ENCODE measurements at regions not wholly inside any gene's neighbourhood (a gene's known extent, or its start where the extent isn't known, plus 50 kb on each side); places are given as distances from the start of the nearest gene placed in this dataset.

- intact Hi-C loops (cut with DNase I) = no loop called here
- peak in 1 of 42 donors; percentile 12 for DNase-seq
Observed at GRCh38 chr2:239905884-239906654, 119.1 kb downstream of the NDUFA10 start.

- DNase-seq = peak in 2 of 42 donors; percentile 6 to 13
- intact Hi-C loops (cut with DNase I) = no loop called here
Observed at GRCh38 chr2:239905306-239905705, 119.8 kb downstream of the NDUFA10 start.

- intact Hi-C loops (cut with DNase I) = no loop called here
- peak in 2 of 42 donors; percentile 14 to 18 for DNase-seq
Observed at GRCh38 chr2:239904496-239904895, 120.6 kb downstream of the NDUFA10 start.

- DNase-seq = peak in 6 of 42 donors; percentile 4 to 25 (median 20)
- intact Hi-C loops (cut with DNase I) = no loop called here
Observed at GRCh38 chr2:239903803-239904202, 121.3 kb downstream of the NDUFA10 start.

GRCh38 chr2:239903210-239903609 is 121.9 kb downstream of the NDUFA10 start:
- DNase-seq = peak in 2 of 42 donors; percentile 8 to 13
- intact Hi-C loops (cut with DNase I) = no loop called here

GRCh38 chr2:239902749-239903201 is 122.4 kb downstream of the NDUFA10 start:
- intact Hi-C loops (cut with DNase I) = no loop called here
- DNase-seq = peak in 3 of 42 donors; percentile 16 to 38 (median 23)

GRCh38 chr2:239898292-239898925 is 126.7 kb downstream of the NDUFA10 start:
- DNase-seq = peak in 8 of 42 donors; percentile 0 to 19 (median 9)
- intact Hi-C loops (cut with DNase I) = no loop called here

GRCh38 chr2:239897596-239898235 is 127.4 kb downstream of the NDUFA10 start:
- DNase-seq = peak in 6 of 42 donors; percentile 6 to 29 (median 19)
- intact Hi-C loops (cut with DNase I) = no loop called here

- intact Hi-C loops (cut with DNase I) = no loop called here
- DNase-seq = peak in 6 of 42 donors; percentile 7 to 35 (median 30)
Observed at GRCh38 chr2:239896075-239896474, 129.1 kb downstream of the NDUFA10 start.

- intact Hi-C loops (cut with DNase I) = no loop called here
- peak in 7 of 42 donors; percentile 3 to 39 (median 11) for DNase-seq
Observed at GRCh38 chr2:239895669-239896068, 129.5 kb downstream of the NDUFA10 start.

GRCh38 chr2:239895116-239895515 is 130.0 kb downstream of the NDUFA10 start:
- peak in 6 of 42 donors; percentile 0 to 15 (median 6) for DNase-seq
- intact Hi-C loops (cut with DNase I) = no loop called here

GRCh38 chr2:239894276-239894675 is 130.9 kb downstream of the NDUFA10 start:
- peak in 7 of 42 donors; percentile 0 to 35 (median 13) for DNase-seq
- intact Hi-C loops (cut with DNase I) = no loop called here

GRCh38 chr2:239893236-239893515 is 132.0 kb downstream of the NDUFA10 start:
- DNase-seq = peak in 5 of 42 donors; percentile 0 to 26 (median 16)
- intact Hi-C loops (cut with DNase I) = no loop called here

GRCh38 chr2:239892441-239893235 is 132.5 kb downstream of the NDUFA10 start:
- intact Hi-C loops (cut with DNase I) = no loop called here

GRCh38 chr2:239891698-239892097 is 133.4 kb downstream of the NDUFA10 start:
- intact Hi-C loops (cut with DNase I) = no loop called here
- peak in 3 of 42 donors; percentile 4 to 31 (median 26) for DNase-seq

More at GRCh38 chr2:239892441-239893235, 132.5 kb downstream of the NDUFA10 start:
- peak in 5 of 42 donors; percentile 6 to 39 (median 18) for DNase-seq

- intact Hi-C loops (cut with DNase I) = no loop called here
- peak in 4 of 42 donors; percentile 12 to 42 (median 25) for DNase-seq
Observed at GRCh38 chr2:239890206-239890746, 134.9 kb downstream of the NDUFA10 start.

- intact Hi-C loops (cut with DNase I) = no loop called here
- DNase-seq = peak in 40 of 42 donors; percentile 32 to 80 (median 55)
Observed at GRCh38 chr2:239889641-239890121, 135.5 kb downstream of the NDUFA10 start.

- no peak for DNase-seq
- intact Hi-C loops (cut with DNase I) = no loop called here
Observed at GRCh38 chr2:239887604-239888003, 137.5 kb downstream of the NDUFA10 start.

- no peak for DNase-seq
- intact Hi-C loops (cut with DNase I) = no loop called here
Observed at GRCh38 chr2:239886781-239887180, 138.4 kb downstream of the NDUFA10 start.

Measured in head of caudate nucleus (tissue), 42 donors.